Testis (tissue), 2 donors: ENCODE measurements at regions not wholly inside any gene's neighbourhood (a gene's known extent, or its start where the extent isn't known, plus 50 kb on each side); places are given as distances from the start of the nearest gene placed in this dataset.

Source experiments
- POLR2A ChIP-seq: fragments of 450-650 bp; IDR thresholded peaks from one replicate; pipeline ENCODE4 v1.6.1; 2017; ENCODE audit warnings: antibody characterized with exemption, mild to moderate bottlenecking, moderate library complexity
- TF ChIP-seq, protein P1 (sequence below), 3 experiments: fragments of 450-650 bp in 2 of 3; fragments of 200-600 bp in 1 of 3; sonication (generic) in 1 of 3; IDR thresholded peaks; one replicate each; pipeline ENCODE4 v1.5.1; 2016 to 2019; ENCODE audit warnings: antibody characterized with exemption in 3 of 3, mild to moderate bottlenecking in 2 of 3, moderate library complexity in 1 of 3

- TF ChIP-seq, protein P1, sequence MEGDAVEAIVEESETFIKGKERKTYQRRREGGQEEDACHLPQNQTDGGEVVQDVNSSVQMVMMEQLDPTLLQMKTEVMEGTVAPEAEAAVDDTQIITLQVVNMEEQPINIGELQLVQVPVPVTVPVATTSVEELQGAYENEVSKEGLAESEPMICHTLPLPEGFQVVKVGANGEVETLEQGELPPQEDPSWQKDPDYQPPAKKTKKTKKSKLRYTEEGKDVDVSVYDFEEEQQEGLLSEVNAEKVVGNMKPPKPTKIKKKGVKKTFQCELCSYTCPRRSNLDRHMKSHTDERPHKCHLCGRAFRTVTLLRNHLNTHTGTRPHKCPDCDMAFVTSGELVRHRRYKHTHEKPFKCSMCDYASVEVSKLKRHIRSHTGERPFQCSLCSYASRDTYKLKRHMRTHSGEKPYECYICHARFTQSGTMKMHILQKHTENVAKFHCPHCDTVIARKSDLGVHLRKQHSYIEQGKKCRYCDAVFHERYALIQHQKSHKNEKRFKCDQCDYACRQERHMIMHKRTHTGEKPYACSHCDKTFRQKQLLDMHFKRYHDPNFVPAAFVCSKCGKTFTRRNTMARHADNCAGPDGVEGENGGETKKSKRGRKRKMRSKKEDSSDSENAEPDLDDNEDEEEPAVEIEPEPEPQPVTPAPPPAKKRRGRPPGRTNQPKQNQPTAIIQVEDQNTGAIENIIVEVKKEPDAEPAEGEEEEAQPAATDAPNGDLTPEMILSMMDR (IDR thresholded peaks at IDR 0.05), result no peak
- no peak for TF ChIP-seq POLR2A
Observed at GRCh38 chr2:15780234-15780633, 160.1 kb upstream of the MYCN start.
